IMR-90 (cell line): ENCODE measurements at regions not wholly inside any gene's neighbourhood (a gene's known extent, or its start where the extent isn't known, plus 50 kb on each side); places are given as distances from the start of the nearest gene placed in this dataset.

Source experiments
- ATAC-seq: fragments of 200-7000 bp; cut with Tn5 transposase; 2 replicates; pipeline ENCODE4 v1.9.1; 2020; ENCODE audit warnings: low read depth, mild to moderate bottlenecking, moderate library complexity
- BruUV-seq: library from RNA; stranded (reverse); fragments of 400-500 nt; replicated peaks from 2 replicates; lab custom pipeline; 2021; lab: Mats Ljungman, UMichigan
- CTCF ChIA-PET: fragments of 300-600 bp; formaldehyde crosslinking; extraction: SDS; loops from one replicate; lab custom pipeline; 2021; ENCODE audit warnings: antibody characterized with exemption; lab: Yijun Ruan, JAX
- POLR2A ChIA-PET: fragments of 300-600 bp; sonication (Branson Sonifier 250); formaldehyde crosslinking; loops from one replicate; lab custom pipeline; 2022; ENCODE audit warnings: antibody characterized with exemption; ENCODE audit not compliant: unreplicated experiment; lab: Charles Lee
- DNase-seq: peaks from one replicate; pipeline ENCODE4 v3.0.0; 2013
- H2AFZ ChIP-seq: replicated peaks from 2 replicates; pipeline ENCODE3; 2013; ENCODE audit warnings: low read length, mild to moderate bottlenecking; ENCODE audit not compliant: poor library complexity
- H2AK5ac ChIP-seq: 2 replicates; pipeline ENCODE4 v1.6.1; 2013; ENCODE audit warnings: low read depth, low read length, inconsistent platforms
- H2AK9ac ChIP-seq: replicated peaks from 2 replicates; pipeline ENCODE3; 2013; ENCODE audit warnings: mild to moderate bottlenecking, low read depth, low read length, moderate library complexity; ENCODE audit not compliant: poor library complexity
- H2BK120ac ChIP-seq: 2 replicates; pipeline ENCODE4 v1.6.1; 2013; ENCODE audit warnings: low read depth, low read length, inconsistent platforms
- H2BK15ac ChIP-seq: 3 replicates; pipeline ENCODE4 v1.6.1; 2013; ENCODE audit warnings: low read depth, low read length, inconsistent platforms
- H2BK20ac ChIP-seq: 2 replicates; pipeline ENCODE4 v1.6.1; 2013; ENCODE audit warnings: low read depth, mild to moderate bottlenecking, inconsistent platforms, low read length, moderate library complexity
- H2BK5ac ChIP-seq: 2 replicates; pipeline ENCODE4 v1.6.1; 2013; ENCODE audit warnings: mild to moderate bottlenecking, low read depth, low read length, inconsistent platforms; ENCODE audit not compliant: poor library complexity, severe bottlenecking
- H3K14ac ChIP-seq: replicated peaks from 2 replicates; pipeline ENCODE4 v1.6.1; 2013; ENCODE audit warnings: low read depth, low read length, inconsistent platforms
- H3K18ac ChIP-seq: 2 replicates; pipeline ENCODE4 v1.6.1; 2013; ENCODE audit warnings: low read depth, low read length, control low read depth
- H3K23ac ChIP-seq: 2 replicates; pipeline ENCODE4 v1.6.1; 2013; ENCODE audit warnings: low read depth, low read length, inconsistent platforms
- H3K27ac ChIP-seq: 2 replicates; pipeline ENCODE4 v1.5.1; 2013; ENCODE audit warnings: mild to moderate bottlenecking, control low read depth, low read length; ENCODE audit not compliant: insufficient read depth
- H3K27me3 ChIP-seq: 2 replicates; pipeline ENCODE4 v1.6.1; 2013; ENCODE audit warnings: low read length; ENCODE audit not compliant: control insufficient read depth, insufficient read depth
- H3K36me3 ChIP-seq: 2 replicates; pipeline ENCODE4 v1.6.1; 2013; ENCODE audit warnings: low read length, mixed read lengths; ENCODE audit not compliant: control insufficient read depth, insufficient read depth
- H3K4ac ChIP-seq: 2 replicates; pipeline ENCODE4 v1.6.1; 2013; ENCODE audit warnings: low read depth, low read length, inconsistent platforms
- H3K4me1 ChIP-seq: 2 replicates; pipeline ENCODE4 v1.6.1; 2013; ENCODE audit warnings: low read length, mixed read lengths; ENCODE audit not compliant: control insufficient read depth, insufficient read depth
- H3K4me2 ChIP-seq: 2 replicates; pipeline ENCODE4 v1.6.1; 2013; ENCODE audit warnings: low read depth, mild to moderate bottlenecking, control low read depth, low read length, moderate library complexity
- H3K4me3 ChIP-seq: 2 replicates; pipeline ENCODE4 v1.5.1; 2013; ENCODE audit warnings: low read depth, mild to moderate bottlenecking, control low read depth, low read length, moderate library complexity; ENCODE audit not compliant: insufficient read depth
- H3K56ac ChIP-seq: 2 replicates; pipeline ENCODE4 v1.6.1; 2013; ENCODE audit warnings: low read length, inconsistent platforms; ENCODE audit not compliant: insufficient read depth; ENCODE audit errors: extremely low read depth
- H3K79me1 ChIP-seq, 2 experiments: 2 replicates each; pipeline ENCODE4 v1.6.1; 2013; ENCODE audit warnings: low read length in 2 of 2, inconsistent platforms in 1 of 2, low read depth in 1 of 2
- H3K9ac ChIP-seq: 2 replicates; pipeline ENCODE4 v1.6.1; 2013; ENCODE audit warnings: low read depth, low read length, control low read depth
- H3K9me1 ChIP-seq: 2 replicates; pipeline ENCODE4 v1.6.1; 2013; ENCODE audit warnings: low read length, inconsistent platforms; ENCODE audit not compliant: insufficient read depth
- H3K9me3 ChIP-seq: 2 replicates; pipeline ENCODE4 v1.6.1; 2013; ENCODE audit warnings: low read length; ENCODE audit not compliant: control insufficient read depth, insufficient read depth
- H4K20me1 ChIP-seq: 2 replicates; pipeline ENCODE4 v1.6.1; 2013; ENCODE audit warnings: low read length, inconsistent platforms; ENCODE audit not compliant: insufficient read depth
- H4K5ac ChIP-seq: 2 replicates; pipeline ENCODE4 v1.6.1; 2013; ENCODE audit warnings: mild to moderate bottlenecking, low read depth, low read length, control low read depth
- H4K8ac ChIP-seq, 2 experiments: 2 replicates each; pipeline ENCODE4 v1.6.1; 2013; ENCODE audit warnings: low read depth in 2 of 2, low read length in 2 of 2, control low read depth in 1 of 2, inconsistent platforms in 1 of 2
- H4K91ac ChIP-seq: 2 replicates; pipeline ENCODE4 v1.6.1; 2013; ENCODE audit warnings: low read depth, low read length, inconsistent platforms; ENCODE audit not compliant: insufficient read depth
- CHD1 ChIP-seq: IDR thresholded peaks from 2 replicates; pipeline ENCODE4 v1.6.1; 2012; ENCODE audit warnings: low read depth, low read length, improper control_type of control experiment
- CTCF ChIP-seq: conservative IDR thresholded peaks from 2 replicates; pipeline ENCODE4 v1.5.1; 2012; ENCODE audit warnings: mild to moderate bottlenecking, low read depth, low read length, improper control_type of control experiment
- POLR2A ChIP-seq: IDR thresholded peaks from 2 replicates; pipeline ENCODE4 v1.6.1; 2012; ENCODE audit warnings: mild to moderate bottlenecking, low read depth, low read length
- RAD21 ChIP-seq: IDR thresholded peaks from 2 replicates; pipeline ENCODE4 v1.6.1; 2012; ENCODE audit warnings: low read length, improper control_type of control experiment
- RCOR1 ChIP-seq: IDR thresholded peaks from 2 replicates; pipeline ENCODE4 v1.6.1; 2012; ENCODE audit warnings: mild to moderate bottlenecking, low read length, improper control_type of control experiment; ENCODE audit not compliant: insufficient replicate concordance
- WGBS, 2 experiments: methylation state at CpG; one replicate each; pipeline versions ENCODE4 v1.1.5 to v1.1.7; 2013; ENCODE audit warnings: missing lambda C conversion rate in 2 of 2; ENCODE audit not compliant: insufficient read length in 1 of 2; ENCODE audit errors: extremely low coverage in 2 of 2; 5-methylcytosine and 5-hydroxymethylcytosine counted together
- dilution Hi-C: fragments of 300-500 bp; cut with HindIII; formaldehyde crosslinking; loops from one replicate; pipeline ENCODE4 v1.14.3; 2018; ENCODE audit warnings: low sequenced_read_pairs; ENCODE audit not compliant: unreplicated experiment
- in situ Hi-C: fragments of 300-500 bp; cut with MboI; formaldehyde crosslinking; loops from 3 replicates; pipeline ENCODE4 v1.14.3; 2019; ENCODE audit warnings: low sequenced_read_pairs, inconsistent platforms, mixed read lengths
- intact Hi-C: fragments of 100-400 bp; cut with micrococcal nuclease; formaldehyde crosslinking; loops from 2 replicates; pipeline ENCODE4 v1.10.0; 2022

DNA sequence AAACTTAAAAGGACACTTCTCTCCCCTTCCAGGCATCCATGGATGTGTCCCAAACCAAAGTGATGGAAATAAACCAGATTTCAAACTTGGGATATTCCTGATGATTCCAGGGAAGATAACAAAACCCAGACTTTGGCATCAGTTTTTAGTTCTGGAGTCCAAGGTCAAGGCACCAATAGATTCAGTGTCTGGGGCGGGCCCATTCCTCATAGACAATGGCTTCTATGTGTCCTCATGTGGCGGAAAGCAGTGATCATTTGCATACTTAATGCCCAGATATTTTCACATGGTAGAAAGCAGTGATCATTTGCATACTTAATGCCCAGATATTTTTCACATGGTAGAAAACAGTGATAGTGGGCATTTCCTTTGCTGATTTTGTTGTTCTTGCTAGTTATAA lies 151.4 kb upstream of the DAP start:
- 0 out of 3 replicates have a peak overlapping the region, but pooled peaks have one; percentile 1 for H2BK15ac ChIP-seq
- peak overlapping the region; percentile 61; the same call in 1 of the 2 replicates for H3K14ac ChIP-seq
- H3K23ac ChIP-seq, result no peak overlapping the region
- no TSS peak for BruUV-seq
- no peaks in the 10 kb centered on the region for H3K9me3 ChIP-seq
- H3K27me3 ChIP-seq, result no peaks in the 10 kb centered on the region
- DNase-seq (no peak), ATAC-seq (no peak)
- no peak overlapping the region; the same call in 1 of the 2 replicates for H3K18ac ChIP-seq
- H3K56ac ChIP-seq, result no peak overlapping the region
- no peaks in the 10 kb centered on the region for H3K36me3 ChIP-seq
- H2AK9ac ChIP-seq, result no peak overlapping the region
- H3K27ac ChIP-seq, result no peak overlapping the region
- in situ Hi-C loops (no loop called here), intact Hi-C loops (no loop called here), dilution Hi-C loops (no loop called here)
- H3K4ac ChIP-seq, result no peak overlapping the region
- no CpG with 5 or more reads among the region's 2 CpGs for WGBS, 2 experiments
- 0 out of 2 replicates have a peak overlapping the region, but pooled peaks have one; percentile 48 for H2BK20ac ChIP-seq
- H3K4me3 ChIP-seq, result no peak overlapping the region
- H4K5ac ChIP-seq, result no peak overlapping the region
- peaks cover 5% of the 10 kb centered on the region; the same call in 1 of the 2 replicates for H3K9me1 ChIP-seq
- CTCF ChIA-PET, result no interaction called here
- H2AFZ ChIP-seq, result no peak overlapping the region
- no peaks in the 10 kb centered on the region for H3K79me1 ChIP-seq
- no peak for TF ChIP-seq RAD21
- no peak for TF ChIP-seq POLR2A
- TF ChIP-seq CHD1, result no peak
- TF ChIP-seq CTCF, result no peak
- no peak for TF ChIP-seq RCOR1
- no peak overlapping the region for H3K9ac ChIP-seq
- no peaks in the 10 kb centered on the region for H4K20me1 ChIP-seq
- H2BK5ac ChIP-seq, result peak overlapping the region; percentile 8
- POLR2A ChIA-PET, result no interaction called here
- H3K4me2 ChIP-seq, result no peak overlapping the region
- H2AK5ac ChIP-seq, result no peak overlapping the region
- H4K8ac ChIP-seq, result no peak overlapping the region
- H4K91ac ChIP-seq, result no peak overlapping the region
- peak overlapping the region; percentile 33 for H2BK120ac ChIP-seq
- H3K4me1 ChIP-seq, result peaks cover 2% of the 10 kb centered on the region
